ENCODE measurements at regions not wholly inside any gene's neighbourhood (a gene's known extent, or its start where the extent isn't known, plus 50 kb on each side); places are given as distances from the start of the nearest gene placed in this dataset.

- Histone ChIP-seq H3K36me3 (ENCODE audit: control insufficient read depth in 1 of 2, insufficient read depth in 2 of 2, low read depth in 1 of 2, low read length in 2 of 2) (no peaks in the 10 kb centered on the region), H3K4me3 (ENCODE audit: insufficient read depth in 1 of 2, low read depth in 1 of 2, low read length in 2 of 2) (no peak overlapping the region), H3K14ac (ENCODE audit: low read length in 2 of 2) (no peak overlapping the region), H2BK5ac (ENCODE audit: low read depth, low read length, poor library complexity, severe bottlenecking) (no peak overlapping the region), H3K4ac (ENCODE audit: low read depth in 1 of 2, low read length in 2 of 2) (no peak overlapping the region), H3K4me1 (ENCODE audit: control insufficient read depth, insufficient read depth, low read depth, low read length) (no peaks in the 10 kb centered on the region), H4K8ac (ENCODE audit: low read length) (no peak overlapping the region), H2BK12ac (ENCODE audit: low read length in 2 of 2) (no peak overlapping the region), H3K9ac (ENCODE audit: low read length) (no peak overlapping the region), H3K27me3 (ENCODE audit: control insufficient read depth in 1 of 2, insufficient read depth in 1 of 2, low read length in 2 of 2) (no peaks in the 10 kb centered on the region), H2AK5ac (ENCODE audit: low read length, severe bottlenecking) (no peak overlapping the region), H2BK15ac (ENCODE audit: low read depth, poor library complexity, severe bottlenecking) (no peak overlapping the region), H3K18ac (ENCODE audit: low read depth in 1 of 2, low read length in 2 of 2) (no peak overlapping the region), H3K9me3 (ENCODE audit: control insufficient read depth, low read length) (no peaks in the 10 kb centered on the region), H3K79me1 (replicated peaks; ENCODE audit: low read length, poor library complexity, severe bottlenecking) (no peaks in the 10 kb centered on the region), H3K4me2 (ENCODE audit: low read length, poor library complexity, severe bottlenecking) (no peak overlapping the region), H2AFZ (ENCODE audit: low read depth, low read length) (no peak overlapping the region), H4K91ac (ENCODE audit: low read length) (no peak overlapping the region), H3K27ac (ENCODE audit: low read length, poor library complexity, severe bottlenecking) (no peak overlapping the region), H3K23ac (ENCODE audit: low read length in 2 of 2) (no peak overlapping the region), H2BK120ac (ENCODE audit: low read depth, low read length) (no peak overlapping the region)
- DNase-seq = no peak
Observed at GRCh38 chr11:81920205-81920604, 813.5 kb downstream of the FAM181B start.

- no peak overlapping the region for H2AK5ac ChIP-seq (ENCODE audit: low read length, severe bottlenecking)
- H2BK5ac ChIP-seq (ENCODE audit: low read depth, low read length, poor library complexity, severe bottlenecking) = no peak overlapping the region
- no peak overlapping the region for H3K4me2 ChIP-seq (ENCODE audit: low read length, poor library complexity, severe bottlenecking)
- H3K9ac ChIP-seq (ENCODE audit: low read length) = no peak overlapping the region
- H2BK120ac ChIP-seq (ENCODE audit: low read depth, low read length) = no peak overlapping the region
- no peak overlapping the region for H2BK12ac ChIP-seq (ENCODE audit: low read length in 2 of 2)
- H3K4ac ChIP-seq (ENCODE audit: low read depth in 1 of 2, low read length in 2 of 2) = no peak overlapping the region
- no peak overlapping the region for H3K27ac ChIP-seq (ENCODE audit: low read length, poor library complexity, severe bottlenecking)
- H3K23ac ChIP-seq (ENCODE audit: low read length in 2 of 2) = no peak overlapping the region
- no peak overlapping the region for H2AFZ ChIP-seq (ENCODE audit: low read depth, low read length)
- no peaks in the 10 kb centered on the region for H3K79me1 ChIP-seq (replicated peaks; ENCODE audit: low read length, poor library complexity, severe bottlenecking)
- H4K91ac ChIP-seq (ENCODE audit: low read length) = no peak overlapping the region
- H4K8ac ChIP-seq (ENCODE audit: low read length) = no peak overlapping the region
- H3K4me1 ChIP-seq (ENCODE audit: control insufficient read depth, insufficient read depth, low read depth, low read length) = no peaks in the 10 kb centered on the region
- no peak overlapping the region for H2BK15ac ChIP-seq (ENCODE audit: low read depth, poor library complexity, severe bottlenecking)
- 70% methylated on average over 1 of the region's 1 CpG for WGBS
- H3K27me3 ChIP-seq (ENCODE audit: control insufficient read depth in 1 of 2, insufficient read depth in 1 of 2, low read length in 2 of 2) = no peaks in the 10 kb centered on the region
- no peak overlapping the region for H3K14ac ChIP-seq (ENCODE audit: low read length in 2 of 2)
- H3K36me3 ChIP-seq (ENCODE audit: control insufficient read depth in 1 of 2, insufficient read depth in 2 of 2, low read depth in 1 of 2, low read length in 2 of 2) = no peaks in the 10 kb centered on the region
- H3K18ac ChIP-seq (ENCODE audit: low read depth in 1 of 2, low read length in 2 of 2) = no peak overlapping the region
- no peak for DNase-seq
- no peak overlapping the region for H3K4me3 ChIP-seq (ENCODE audit: insufficient read depth in 1 of 2, low read depth in 1 of 2, low read length in 2 of 2)
- H3K9me3 ChIP-seq (ENCODE audit: control insufficient read depth, low read length) = no peaks in the 10 kb centered on the region
Observed at GRCh38 chr11:81916451-81916850, 817.2 kb downstream of the FAM181B start.

GRCh38 chr11:81915045-81915444 is 818.6 kb downstream of the FAM181B start:
- no peak overlapping the region for H2BK12ac ChIP-seq (ENCODE audit: low read length in 2 of 2)
- H2BK120ac ChIP-seq (ENCODE audit: low read depth, low read length) = no peak overlapping the region
- DNase-seq = no peak
- H3K36me3 ChIP-seq (ENCODE audit: control insufficient read depth in 1 of 2, insufficient read depth in 2 of 2, low read depth in 1 of 2, low read length in 2 of 2) = no peaks in the 10 kb centered on the region
- H4K8ac ChIP-seq (ENCODE audit: low read length) = no peak overlapping the region
- no peaks in the 10 kb centered on the region for H3K79me1 ChIP-seq (replicated peaks; ENCODE audit: low read length, poor library complexity, severe bottlenecking)
- no peak overlapping the region for H3K4ac ChIP-seq (ENCODE audit: low read depth in 1 of 2, low read length in 2 of 2)
- H3K4me3 ChIP-seq (ENCODE audit: insufficient read depth in 1 of 2, low read depth in 1 of 2, low read length in 2 of 2) = no peak overlapping the region
- H3K9me3 ChIP-seq (ENCODE audit: control insufficient read depth, low read length) = no peaks in the 10 kb centered on the region
- H3K18ac ChIP-seq (ENCODE audit: low read depth in 1 of 2, low read length in 2 of 2) = no peak overlapping the region
- no peak overlapping the region for H3K27ac ChIP-seq (ENCODE audit: low read length, poor library complexity, severe bottlenecking)
- H4K91ac ChIP-seq (ENCODE audit: low read length) = no peak overlapping the region
- H2BK15ac ChIP-seq (ENCODE audit: low read depth, poor library complexity, severe bottlenecking) = no peak overlapping the region
- H3K4me1 ChIP-seq (ENCODE audit: control insufficient read depth, insufficient read depth, low read depth, low read length) = no peaks in the 10 kb centered on the region
- H2AFZ ChIP-seq (ENCODE audit: low read depth, low read length) = no peak overlapping the region
- no peak overlapping the region for H3K23ac ChIP-seq (ENCODE audit: low read length in 2 of 2)
- H3K27me3 ChIP-seq (ENCODE audit: control insufficient read depth in 1 of 2, insufficient read depth in 1 of 2, low read length in 2 of 2) = no peaks in the 10 kb centered on the region
- no peak overlapping the region for H3K4me2 ChIP-seq (ENCODE audit: low read length, poor library complexity, severe bottlenecking)
- no peak overlapping the region for H3K14ac ChIP-seq (ENCODE audit: low read length in 2 of 2)
- H2AK5ac ChIP-seq (ENCODE audit: low read length, severe bottlenecking) = no peak overlapping the region
- H2BK5ac ChIP-seq (ENCODE audit: low read depth, low read length, poor library complexity, severe bottlenecking) = no peak overlapping the region
- H3K9ac ChIP-seq (ENCODE audit: low read length) = no peak overlapping the region

- no peak overlapping the region for H2AK5ac ChIP-seq (ENCODE audit: low read length, severe bottlenecking)
- H3K27ac ChIP-seq (ENCODE audit: low read length, poor library complexity, severe bottlenecking) = no peak overlapping the region
- H4K91ac ChIP-seq (ENCODE audit: low read length) = no peak overlapping the region
- H3K36me3 ChIP-seq (ENCODE audit: control insufficient read depth in 1 of 2, insufficient read depth in 2 of 2, low read depth in 1 of 2, low read length in 2 of 2) = no peaks in the 10 kb centered on the region
- H2BK120ac ChIP-seq (ENCODE audit: low read depth, low read length) = no peak overlapping the region
- no peak overlapping the region for H2BK5ac ChIP-seq (ENCODE audit: low read depth, low read length, poor library complexity, severe bottlenecking)
- DNase-seq = no peak
- H3K9me3 ChIP-seq (ENCODE audit: control insufficient read depth, low read length) = no peaks in the 10 kb centered on the region
- H3K4me1 ChIP-seq (ENCODE audit: control insufficient read depth, insufficient read depth, low read depth, low read length) = no peaks in the 10 kb centered on the region
- no peak overlapping the region for H3K23ac ChIP-seq (ENCODE audit: low read length in 2 of 2)
- H3K9ac ChIP-seq (ENCODE audit: low read length) = no peak overlapping the region
- no peak overlapping the region for H3K4me2 ChIP-seq (ENCODE audit: low read length, poor library complexity, severe bottlenecking)
- no peak overlapping the region for H2BK15ac ChIP-seq (ENCODE audit: low read depth, poor library complexity, severe bottlenecking)
- H4K8ac ChIP-seq (ENCODE audit: low read length) = no peak overlapping the region
- no peaks in the 10 kb centered on the region for H3K79me1 ChIP-seq (replicated peaks; ENCODE audit: low read length, poor library complexity, severe bottlenecking)
- no peak overlapping the region for H2AFZ ChIP-seq (ENCODE audit: low read depth, low read length)
- 86% methylated on average over 1 of the region's 1 CpG for WGBS
- no peak overlapping the region for H2BK12ac ChIP-seq (ENCODE audit: low read length in 2 of 2)
- H3K14ac ChIP-seq (ENCODE audit: low read length in 2 of 2) = no peak overlapping the region
- H3K4me3 ChIP-seq (ENCODE audit: insufficient read depth in 1 of 2, low read depth in 1 of 2, low read length in 2 of 2) = no peak overlapping the region
- H3K27me3 ChIP-seq (ENCODE audit: control insufficient read depth in 1 of 2, insufficient read depth in 1 of 2, low read length in 2 of 2) = no peaks in the 10 kb centered on the region
- no peak overlapping the region for H3K4ac ChIP-seq (ENCODE audit: low read depth in 1 of 2, low read length in 2 of 2)
- H3K18ac ChIP-seq (ENCODE audit: low read depth in 1 of 2, low read length in 2 of 2) = no peak overlapping the region
Observed at GRCh38 chr11:81913793-81914192, 819.9 kb downstream of the FAM181B start.
